IMR-90 (cell line): ENCODE measurements at regions not wholly inside any gene's neighbourhood (a gene's known extent, or its start where the extent isn't known, plus 50 kb on each side); places are given as distances from the start of the nearest gene placed in this dataset.

ENCODE experiments used
- ATAC-seq: fragments of 200-7000 bp; cut with Tn5 transposase; 2 replicates; pipeline ENCODE4 v1.9.1; 2020; ENCODE audit warnings: low read depth, mild to moderate bottlenecking, moderate library complexity
- BruUV-seq: library from RNA; stranded (reverse); fragments of 400-500 nt; replicated peaks from 2 replicates; lab custom pipeline; 2021; lab: Mats Ljungman, UMichigan
- CTCF ChIA-PET: fragments of 300-600 bp; formaldehyde crosslinking; extraction: SDS; loops from one replicate; lab custom pipeline; 2021; ENCODE audit warnings: antibody characterized with exemption; lab: Yijun Ruan, JAX
- POLR2A ChIA-PET: fragments of 300-600 bp; sonication (Branson Sonifier 250); formaldehyde crosslinking; loops from one replicate; lab custom pipeline; 2022; ENCODE audit warnings: antibody characterized with exemption; ENCODE audit not compliant: unreplicated experiment; lab: Charles Lee
- DNase-seq: peaks from one replicate; pipeline ENCODE4 v3.0.0; 2013
- H2AFZ ChIP-seq: replicated peaks from 2 replicates; pipeline ENCODE3; 2013; ENCODE audit warnings: low read length, mild to moderate bottlenecking; ENCODE audit not compliant: poor library complexity
- H2AK5ac ChIP-seq: 2 replicates; pipeline ENCODE4 v1.6.1; 2013; ENCODE audit warnings: low read depth, low read length, inconsistent platforms
- H2AK9ac ChIP-seq: replicated peaks from 2 replicates; pipeline ENCODE3; 2013; ENCODE audit warnings: mild to moderate bottlenecking, low read depth, low read length, moderate library complexity; ENCODE audit not compliant: poor library complexity
- H2BK120ac ChIP-seq: 2 replicates; pipeline ENCODE4 v1.6.1; 2013; ENCODE audit warnings: low read depth, low read length, inconsistent platforms
- H2BK15ac ChIP-seq: 3 replicates; pipeline ENCODE4 v1.6.1; 2013; ENCODE audit warnings: low read depth, low read length, inconsistent platforms
- H2BK20ac ChIP-seq: 2 replicates; pipeline ENCODE4 v1.6.1; 2013; ENCODE audit warnings: low read depth, mild to moderate bottlenecking, inconsistent platforms, low read length, moderate library complexity
- H2BK5ac ChIP-seq: 2 replicates; pipeline ENCODE4 v1.6.1; 2013; ENCODE audit warnings: mild to moderate bottlenecking, low read depth, low read length, inconsistent platforms; ENCODE audit not compliant: poor library complexity, severe bottlenecking
- H3K14ac ChIP-seq: replicated peaks from 2 replicates; pipeline ENCODE4 v1.6.1; 2013; ENCODE audit warnings: low read depth, low read length, inconsistent platforms
- H3K18ac ChIP-seq: 2 replicates; pipeline ENCODE4 v1.6.1; 2013; ENCODE audit warnings: low read depth, low read length, control low read depth
- H3K23ac ChIP-seq: 2 replicates; pipeline ENCODE4 v1.6.1; 2013; ENCODE audit warnings: low read depth, low read length, inconsistent platforms
- H3K27ac ChIP-seq: 2 replicates; pipeline ENCODE4 v1.5.1; 2013; ENCODE audit warnings: mild to moderate bottlenecking, control low read depth, low read length; ENCODE audit not compliant: insufficient read depth
- H3K27me3 ChIP-seq: 2 replicates; pipeline ENCODE4 v1.6.1; 2013; ENCODE audit warnings: low read length; ENCODE audit not compliant: control insufficient read depth, insufficient read depth
- H3K36me3 ChIP-seq: 2 replicates; pipeline ENCODE4 v1.6.1; 2013; ENCODE audit warnings: low read length, mixed read lengths; ENCODE audit not compliant: control insufficient read depth, insufficient read depth
- H3K4ac ChIP-seq: 2 replicates; pipeline ENCODE4 v1.6.1; 2013; ENCODE audit warnings: low read depth, low read length, inconsistent platforms
- H3K4me1 ChIP-seq: 2 replicates; pipeline ENCODE4 v1.6.1; 2013; ENCODE audit warnings: low read length, mixed read lengths; ENCODE audit not compliant: control insufficient read depth, insufficient read depth
- H3K4me2 ChIP-seq: 2 replicates; pipeline ENCODE4 v1.6.1; 2013; ENCODE audit warnings: low read depth, mild to moderate bottlenecking, control low read depth, low read length, moderate library complexity
- H3K4me3 ChIP-seq: 2 replicates; pipeline ENCODE4 v1.5.1; 2013; ENCODE audit warnings: low read depth, mild to moderate bottlenecking, control low read depth, low read length, moderate library complexity; ENCODE audit not compliant: insufficient read depth
- H3K56ac ChIP-seq: 2 replicates; pipeline ENCODE4 v1.6.1; 2013; ENCODE audit warnings: low read length, inconsistent platforms; ENCODE audit not compliant: insufficient read depth; ENCODE audit errors: extremely low read depth
- H3K79me1 ChIP-seq, 2 experiments: 2 replicates each; pipeline ENCODE4 v1.6.1; 2013; ENCODE audit warnings: low read length in 2 of 2, inconsistent platforms in 1 of 2, low read depth in 1 of 2
- H3K9ac ChIP-seq: 2 replicates; pipeline ENCODE4 v1.6.1; 2013; ENCODE audit warnings: low read depth, low read length, control low read depth
- H3K9me1 ChIP-seq: 2 replicates; pipeline ENCODE4 v1.6.1; 2013; ENCODE audit warnings: low read length, inconsistent platforms; ENCODE audit not compliant: insufficient read depth
- H3K9me3 ChIP-seq: 2 replicates; pipeline ENCODE4 v1.6.1; 2013; ENCODE audit warnings: low read length; ENCODE audit not compliant: control insufficient read depth, insufficient read depth
- H4K20me1 ChIP-seq: 2 replicates; pipeline ENCODE4 v1.6.1; 2013; ENCODE audit warnings: low read length, inconsistent platforms; ENCODE audit not compliant: insufficient read depth
- H4K5ac ChIP-seq: 2 replicates; pipeline ENCODE4 v1.6.1; 2013; ENCODE audit warnings: mild to moderate bottlenecking, low read depth, low read length, control low read depth
- H4K8ac ChIP-seq, 2 experiments: 2 replicates each; pipeline ENCODE4 v1.6.1; 2013; ENCODE audit warnings: low read depth in 2 of 2, low read length in 2 of 2, control low read depth in 1 of 2, inconsistent platforms in 1 of 2
- H4K91ac ChIP-seq: 2 replicates; pipeline ENCODE4 v1.6.1; 2013; ENCODE audit warnings: low read depth, low read length, inconsistent platforms; ENCODE audit not compliant: insufficient read depth
- BHLHE40 ChIP-seq: fragments of 150-350 bp; IDR thresholded peaks from 2 replicates; pipeline ENCODE4 v1.6.1; 2016; ENCODE audit warnings: mild to moderate bottlenecking, low read depth, low read length
- CEBPB ChIP-seq: IDR thresholded peaks from 2 replicates; pipeline ENCODE4 v1.6.1; 2012; ENCODE audit warnings: low read depth, low read length, improper control_type of control experiment
- CHD1 ChIP-seq: IDR thresholded peaks from 2 replicates; pipeline ENCODE4 v1.6.1; 2012; ENCODE audit warnings: low read depth, low read length, improper control_type of control experiment
- FOS ChIP-seq: fragments of 150-350 bp; IDR thresholded peaks from 2 replicates; pipeline ENCODE4 v1.6.1; 2016; ENCODE audit warnings: low read depth, low read length
- MAFK ChIP-seq: IDR thresholded peaks from 2 replicates; pipeline ENCODE4 v1.6.1; 2012; ENCODE audit warnings: low read depth, low read length, improper control_type of control experiment
- MAZ ChIP-seq: IDR thresholded peaks from 2 replicates; pipeline ENCODE4 v1.6.1; 2012; ENCODE audit warnings: low read depth, mild to moderate bottlenecking, low read length, improper control_type of control experiment, moderate library complexity, borderline replicate concordance
- MXI1 ChIP-seq: IDR thresholded peaks from 2 replicates; pipeline ENCODE4 v1.6.1; 2012; ENCODE audit warnings: low read depth, mild to moderate bottlenecking, low read length, moderate library complexity, borderline replicate concordance
- NFE2L2 ChIP-seq: fragments of 150-350 bp; IDR thresholded peaks from 2 replicates; pipeline ENCODE4 v1.6.1; 2016; ENCODE audit warnings: low read depth, mild to moderate bottlenecking, low read length
- POLR2A ChIP-seq: IDR thresholded peaks from 2 replicates; pipeline ENCODE4 v1.6.1; 2012; ENCODE audit warnings: mild to moderate bottlenecking, low read depth, low read length
- RAD21 ChIP-seq: IDR thresholded peaks from 2 replicates; pipeline ENCODE4 v1.6.1; 2012; ENCODE audit warnings: low read length, improper control_type of control experiment
- RCOR1 ChIP-seq: IDR thresholded peaks from 2 replicates; pipeline ENCODE4 v1.6.1; 2012; ENCODE audit warnings: mild to moderate bottlenecking, low read length, improper control_type of control experiment; ENCODE audit not compliant: insufficient replicate concordance
- RFX5 ChIP-seq: IDR thresholded peaks from 2 replicates; pipeline ENCODE4 v1.8.0; 2012; ENCODE audit warnings: low read depth, mild to moderate bottlenecking, low read length, moderate library complexity
- SMC3 ChIP-seq: fragments of 150-350 bp; IDR thresholded peaks from 2 replicates; pipeline ENCODE4 v1.6.1; 2016; ENCODE audit warnings: low read depth, mild to moderate bottlenecking, antibody characterized with exemption, low read length, moderate library complexity
- WGBS, 2 experiments: methylation state at CpG; one replicate each; pipeline versions ENCODE4 v1.1.5 to v1.1.7; 2013; ENCODE audit warnings: missing lambda C conversion rate in 2 of 2; ENCODE audit not compliant: insufficient read length in 1 of 2; ENCODE audit errors: extremely low coverage in 2 of 2; 5-methylcytosine and 5-hydroxymethylcytosine counted together
- dilution Hi-C: fragments of 300-500 bp; cut with HindIII; formaldehyde crosslinking; loops from one replicate; pipeline ENCODE4 v1.14.3; 2018; ENCODE audit warnings: low sequenced_read_pairs; ENCODE audit not compliant: unreplicated experiment
- in situ Hi-C: fragments of 300-500 bp; cut with MboI; formaldehyde crosslinking; loops from 3 replicates; pipeline ENCODE4 v1.14.3; 2019; ENCODE audit warnings: low sequenced_read_pairs, inconsistent platforms, mixed read lengths
- intact Hi-C: fragments of 100-400 bp; cut with micrococcal nuclease; formaldehyde crosslinking; loops from 2 replicates; pipeline ENCODE4 v1.10.0; 2022
- TF ChIP-seq, protein P1 (sequence below): conservative IDR thresholded peaks from 2 replicates; pipeline ENCODE4 v1.5.1; 2012; ENCODE audit warnings: mild to moderate bottlenecking, low read depth, low read length, improper control_type of control experiment
- TF ChIP-seq, protein P2 (sequence below): fragments of 150-350 bp; IDR thresholded peaks from 2 replicates; pipeline ENCODE4 v1.6.1; 2017; ENCODE audit warnings: mild to moderate bottlenecking, antibody characterized with exemption, low read length, low read depth
- TF ChIP-seq, protein P3 (sequence below): fragments of 150-350 bp; IDR thresholded peaks from 2 replicates; pipeline ENCODE4 v1.6.1; 2016; ENCODE audit warnings: low read depth, mild to moderate bottlenecking, low read length, moderate library complexity, borderline replicate concordance

DNA sequence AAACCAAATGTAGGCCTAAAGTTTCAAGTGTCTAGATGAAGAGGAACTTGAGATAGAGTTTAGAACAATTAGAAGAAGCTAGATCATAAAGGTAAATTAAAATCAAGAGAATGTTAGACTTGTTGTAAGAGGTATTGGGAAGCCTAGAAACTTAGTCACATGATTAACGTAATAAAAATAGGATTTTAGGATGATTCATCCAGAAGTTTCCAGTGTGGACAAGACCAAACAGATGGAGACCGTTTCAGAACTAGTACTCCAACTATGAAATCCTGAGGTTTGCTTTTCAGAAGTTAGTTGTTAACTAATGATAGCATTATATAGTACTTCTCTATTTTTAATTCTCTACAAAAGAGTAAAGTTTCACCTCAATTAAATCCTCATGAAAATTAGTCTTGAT lies 104.9 kb downstream of the MZT1 start:
- no peak for TF ChIP-seq MAFK
- TF ChIP-seq CHD1, result no peak
- TF ChIP-seq RFX5, result no peak
- TF ChIP-seq POLR2A, result no peak
- TF ChIP-seq RAD21, result no peak
- no peak for TF ChIP-seq BHLHE40
- no peak for TF ChIP-seq MAZ
- no peak for TF ChIP-seq SMC3
- TF ChIP-seq, protein P1, sequence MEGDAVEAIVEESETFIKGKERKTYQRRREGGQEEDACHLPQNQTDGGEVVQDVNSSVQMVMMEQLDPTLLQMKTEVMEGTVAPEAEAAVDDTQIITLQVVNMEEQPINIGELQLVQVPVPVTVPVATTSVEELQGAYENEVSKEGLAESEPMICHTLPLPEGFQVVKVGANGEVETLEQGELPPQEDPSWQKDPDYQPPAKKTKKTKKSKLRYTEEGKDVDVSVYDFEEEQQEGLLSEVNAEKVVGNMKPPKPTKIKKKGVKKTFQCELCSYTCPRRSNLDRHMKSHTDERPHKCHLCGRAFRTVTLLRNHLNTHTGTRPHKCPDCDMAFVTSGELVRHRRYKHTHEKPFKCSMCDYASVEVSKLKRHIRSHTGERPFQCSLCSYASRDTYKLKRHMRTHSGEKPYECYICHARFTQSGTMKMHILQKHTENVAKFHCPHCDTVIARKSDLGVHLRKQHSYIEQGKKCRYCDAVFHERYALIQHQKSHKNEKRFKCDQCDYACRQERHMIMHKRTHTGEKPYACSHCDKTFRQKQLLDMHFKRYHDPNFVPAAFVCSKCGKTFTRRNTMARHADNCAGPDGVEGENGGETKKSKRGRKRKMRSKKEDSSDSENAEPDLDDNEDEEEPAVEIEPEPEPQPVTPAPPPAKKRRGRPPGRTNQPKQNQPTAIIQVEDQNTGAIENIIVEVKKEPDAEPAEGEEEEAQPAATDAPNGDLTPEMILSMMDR, result no peak
- TF ChIP-seq, protein P2, sequence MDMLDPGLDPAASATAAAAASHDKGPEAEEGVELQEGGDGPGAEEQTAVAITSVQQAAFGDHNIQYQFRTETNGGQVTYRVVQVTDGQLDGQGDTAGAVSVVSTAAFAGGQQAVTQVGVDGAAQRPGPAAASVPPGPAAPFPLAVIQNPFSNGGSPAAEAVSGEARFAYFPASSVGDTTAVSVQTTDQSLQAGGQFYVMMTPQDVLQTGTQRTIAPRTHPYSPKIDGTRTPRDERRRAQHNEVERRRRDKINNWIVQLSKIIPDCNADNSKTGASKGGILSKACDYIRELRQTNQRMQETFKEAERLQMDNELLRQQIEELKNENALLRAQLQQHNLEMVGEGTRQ, result no peak
- no peak for TF ChIP-seq CEBPB
- no peak for TF ChIP-seq MXI1
- no peak for TF ChIP-seq NFE2L2
- TF ChIP-seq, protein P3, sequence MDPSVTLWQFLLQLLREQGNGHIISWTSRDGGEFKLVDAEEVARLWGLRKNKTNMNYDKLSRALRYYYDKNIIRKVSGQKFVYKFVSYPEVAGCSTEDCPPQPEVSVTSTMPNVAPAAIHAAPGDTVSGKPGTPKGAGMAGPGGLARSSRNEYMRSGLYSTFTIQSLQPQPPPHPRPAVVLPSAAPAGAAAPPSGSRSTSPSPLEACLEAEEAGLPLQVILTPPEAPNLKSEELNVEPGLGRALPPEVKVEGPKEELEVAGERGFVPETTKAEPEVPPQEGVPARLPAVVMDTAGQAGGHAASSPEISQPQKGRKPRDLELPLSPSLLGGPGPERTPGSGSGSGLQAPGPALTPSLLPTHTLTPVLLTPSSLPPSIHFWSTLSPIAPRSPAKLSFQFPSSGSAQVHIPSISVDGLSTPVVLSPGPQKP, result no peak
- TF ChIP-seq RCOR1, result no peak
- TF ChIP-seq FOS, result no peak
- no peak overlapping the region for H3K27ac ChIP-seq
- H2AK5ac ChIP-seq, result no peak overlapping the region
- dilution Hi-C loops, result no loop called here
- H3K27me3 ChIP-seq, result no peaks in the 10 kb centered on the region
- H2AFZ ChIP-seq, result no peak overlapping the region
- H2BK120ac ChIP-seq, result no peak overlapping the region
- H3K4me1 ChIP-seq, result no peaks in the 10 kb centered on the region
- H3K4me2 ChIP-seq, result no peak overlapping the region
- H4K20me1 ChIP-seq, result no peaks in the 10 kb centered on the region
- H3K4me3 ChIP-seq, result no peak overlapping the region
- no peak overlapping the region for H3K9ac ChIP-seq
- H3K4ac ChIP-seq, result no peak overlapping the region
- no peak overlapping the region for H4K8ac ChIP-seq
- H3K9me3 ChIP-seq, result no peaks in the 10 kb centered on the region
- no peak overlapping the region for H3K14ac ChIP-seq
- CTCF ChIA-PET, result no interaction called here
- no peak overlapping the region for H2BK15ac ChIP-seq
- no peak overlapping the region for H2BK5ac ChIP-seq
- no peak overlapping the region for H3K23ac ChIP-seq
- BruUV-seq, result no TSS peak
- H3K9me1 ChIP-seq, result no peaks in the 10 kb centered on the region
- in situ Hi-C loops, result no loop called here
- no peak for DNase-seq
- no peak overlapping the region for H4K91ac ChIP-seq
- H3K18ac ChIP-seq, result no peak overlapping the region
- POLR2A ChIA-PET, result no interaction called here
- H3K79me1 ChIP-seq, result no peaks in the 10 kb centered on the region
- no peak overlapping the region for H2AK9ac ChIP-seq
- no CpG with 5 or more reads among the region's 2 CpGs for WGBS, 2 experiments
- intact Hi-C loops, result no loop called here
- ATAC-seq, result no peak
- no peak overlapping the region for H2BK20ac ChIP-seq
- H3K56ac ChIP-seq, result no peak overlapping the region
- no peaks in the 10 kb centered on the region for H3K36me3 ChIP-seq
- no peak overlapping the region for H4K5ac ChIP-seq
